ENCODE measurements at regions not wholly inside any gene's neighbourhood (a gene's known extent, or its start where the extent isn't known, plus 50 kb on each side); places are given as distances from the start of the nearest gene placed in this dataset.
"Not testable (repeated sequence)": the region's sequence is repeated elsewhere in the genome, so short reads cannot be mapped to it uniquely, and the experiment has no call there.

DNA sequence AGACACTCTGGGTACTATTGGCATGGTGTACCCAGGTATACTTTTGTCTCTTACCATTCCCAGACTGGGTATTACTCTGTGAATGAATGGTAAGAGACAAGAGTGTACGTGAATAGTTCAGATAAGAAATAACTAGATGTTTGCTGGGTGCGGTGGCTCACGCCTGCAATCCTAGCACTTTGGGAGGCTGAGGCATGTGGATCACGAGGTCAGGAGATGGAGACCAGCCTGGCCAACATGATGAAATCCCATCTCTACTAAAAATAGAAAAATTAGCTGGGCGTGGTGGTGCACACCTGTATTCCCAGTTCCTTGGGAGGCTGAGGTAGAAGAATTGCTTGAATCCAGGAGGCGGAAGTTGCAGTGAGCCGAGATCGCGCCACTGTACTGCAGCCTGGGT, 75.8 kb upstream of the VKORC1L1 start:
- TF ChIP-seq, protein P1, sequence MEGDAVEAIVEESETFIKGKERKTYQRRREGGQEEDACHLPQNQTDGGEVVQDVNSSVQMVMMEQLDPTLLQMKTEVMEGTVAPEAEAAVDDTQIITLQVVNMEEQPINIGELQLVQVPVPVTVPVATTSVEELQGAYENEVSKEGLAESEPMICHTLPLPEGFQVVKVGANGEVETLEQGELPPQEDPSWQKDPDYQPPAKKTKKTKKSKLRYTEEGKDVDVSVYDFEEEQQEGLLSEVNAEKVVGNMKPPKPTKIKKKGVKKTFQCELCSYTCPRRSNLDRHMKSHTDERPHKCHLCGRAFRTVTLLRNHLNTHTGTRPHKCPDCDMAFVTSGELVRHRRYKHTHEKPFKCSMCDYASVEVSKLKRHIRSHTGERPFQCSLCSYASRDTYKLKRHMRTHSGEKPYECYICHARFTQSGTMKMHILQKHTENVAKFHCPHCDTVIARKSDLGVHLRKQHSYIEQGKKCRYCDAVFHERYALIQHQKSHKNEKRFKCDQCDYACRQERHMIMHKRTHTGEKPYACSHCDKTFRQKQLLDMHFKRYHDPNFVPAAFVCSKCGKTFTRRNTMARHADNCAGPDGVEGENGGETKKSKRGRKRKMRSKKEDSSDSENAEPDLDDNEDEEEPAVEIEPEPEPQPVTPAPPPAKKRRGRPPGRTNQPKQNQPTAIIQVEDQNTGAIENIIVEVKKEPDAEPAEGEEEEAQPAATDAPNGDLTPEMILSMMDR (IDR thresholded peaks at IDR 0.05) = not testable (repeated sequence)
- not testable (repeated sequence) for TF ChIP-seq POLR2A (IDR thresholded peaks at IDR 0.05)
